ENCODE measurements at regions not wholly inside any gene's neighbourhood (a gene's known extent, or its start where the extent isn't known, plus 50 kb on each side); places are given as distances from the start of the nearest gene placed in this dataset.
A peak's percentile ranks its signal among the peaks of the same experiment; 100 is the strongest.
"Not testable (repeated sequence)": the region's sequence is repeated elsewhere in the genome, so short reads cannot be mapped to it uniquely, and the experiment has no call there.

GRCh38 chr5:42989190-42989589 is 50.9 kb downstream of the ANXA2R start:
- 86 to 88% methylated on average over 1 of the region's 1 CpG for WGBS, 2 donors
- H3K4me1 ChIP-seq (ENCODE audit: control insufficient read depth in 2 of 2, insufficient read depth in 2 of 2, low read length in 1 of 2), result peaks cover 0 to 4% of the 10 kb centered on the region in 2 donors
- peaks cover 0 to 10% of the 10 kb centered on the region in 2 donors for H3K9me3 ChIP-seq (ENCODE audit: control insufficient read depth in 2 of 2, insufficient read depth in 1 of 2, low read depth in 1 of 2, low read length in 1 of 2)
- no peaks in the 10 kb centered on the region for H3K36me3 ChIP-seq (ENCODE audit: control insufficient read depth in 2 of 2, insufficient read depth in 2 of 2, low read length in 1 of 2)
- no peak overlapping the region for H3K4me3 ChIP-seq (ENCODE audit: low read depth in 1 of 2, low read length in 2 of 2)
- peaks cover 3 to 11% of the 10 kb centered on the region in 2 donors for H3K27me3 ChIP-seq (ENCODE audit: control insufficient read depth in 1 of 2, insufficient read depth in 2 of 2, low read length in 2 of 2)
- H3K27ac ChIP-seq (ENCODE audit: low read depth in 2 of 2, low read length in 1 of 2), result no peak overlapping the region

- 89 to 93% methylated on average over 2 of the region's 2 CpGs for WGBS, 2 donors
- Histone ChIP-seq H3K27me3 (ENCODE audit: control insufficient read depth in 1 of 2, insufficient read depth in 2 of 2, low read length in 2 of 2) (peaks cover 3 to 11% of the 10 kb centered on the region in 2 donors), H3K36me3 (ENCODE audit: control insufficient read depth in 2 of 2, insufficient read depth in 2 of 2, low read length in 1 of 2) (no peaks in the 10 kb centered on the region), H3K4me1 (ENCODE audit: control insufficient read depth in 2 of 2, insufficient read depth in 2 of 2, low read length in 1 of 2) (peaks cover 0 to 5% of the 10 kb centered on the region in 2 donors), H3K9me3 (ENCODE audit: control insufficient read depth in 2 of 2, insufficient read depth in 1 of 2, low read depth in 1 of 2, low read length in 1 of 2) (peaks cover 0 to 7% of the 10 kb centered on the region in 2 donors), H3K4me3 (ENCODE audit: low read depth in 1 of 2, low read length in 2 of 2) (no peak overlapping the region), H3K27ac (ENCODE audit: low read depth in 2 of 2, low read length in 1 of 2) (no peak overlapping the region)
Observed at GRCh38 chr5:42988568-42988967, 51.6 kb downstream of the ANXA2R start.

DNA sequence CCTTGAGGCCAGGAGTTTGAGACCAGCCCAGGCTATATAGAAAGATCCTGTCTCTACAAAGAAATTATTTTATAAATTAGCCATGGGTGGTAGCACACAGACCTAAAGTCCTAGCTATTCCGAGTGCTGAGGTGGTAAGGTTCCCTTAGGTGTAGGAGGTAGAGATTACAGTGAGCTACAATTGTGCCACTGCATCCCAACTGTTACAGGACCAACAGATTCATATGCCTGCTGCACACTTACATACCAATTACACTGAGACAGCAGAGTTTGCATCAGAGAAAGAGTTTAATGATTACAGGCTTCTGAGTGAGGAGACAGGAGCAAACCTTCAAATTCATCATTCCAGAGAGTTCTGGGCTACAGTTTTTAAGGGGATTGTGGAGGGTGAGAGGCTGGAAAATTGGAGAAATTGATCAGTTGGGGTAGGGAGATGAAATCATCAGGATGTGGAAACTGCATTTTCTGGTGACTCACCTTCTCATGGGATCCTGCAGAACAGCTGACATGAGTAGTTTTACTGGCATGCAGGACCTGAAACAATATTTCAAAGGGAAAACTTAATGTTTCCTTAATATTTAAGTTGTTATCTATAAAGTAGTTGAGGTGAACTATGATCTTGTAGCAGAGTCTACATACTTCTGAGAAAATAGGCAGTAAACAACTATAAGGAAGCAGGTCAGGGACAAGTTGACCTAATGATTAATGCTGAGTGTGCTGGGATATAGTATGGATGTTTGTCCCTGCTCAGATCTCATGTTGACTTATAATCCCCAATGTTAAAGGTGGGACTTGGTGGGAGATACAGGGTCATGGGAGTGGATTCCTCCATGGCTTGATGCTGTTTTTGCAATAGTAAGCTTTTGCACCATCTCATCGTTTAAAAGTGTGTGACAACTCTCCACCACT is 54.7 kb downstream of the ANXA2R start:
- Histone ChIP-seq H3K4me1 (ENCODE audit: control insufficient read depth in 2 of 2, insufficient read depth in 2 of 2, low read length in 1 of 2) (peaks cover 0 to 3% of the 10 kb centered on the region in 2 donors), H3K27ac (ENCODE audit: low read depth in 2 of 2, low read length in 1 of 2) (peak overlapping the region; percentile 6 to 81), H3K27me3 (ENCODE audit: control insufficient read depth in 1 of 2, insufficient read depth in 2 of 2, low read length in 2 of 2) (no peaks in the 10 kb centered on the region), H3K36me3 (ENCODE audit: control insufficient read depth in 2 of 2, insufficient read depth in 2 of 2, low read length in 1 of 2) (no peaks in the 10 kb centered on the region), H3K4me3 (ENCODE audit: low read depth in 1 of 2, low read length in 2 of 2) (no peak overlapping the region), H3K9me3 (ENCODE audit: control insufficient read depth in 2 of 2, insufficient read depth in 1 of 2, low read depth in 1 of 2, low read length in 1 of 2) (no peaks in the 10 kb centered on the region)
- 83 to 87% methylated on average over 2 of the region's 2 CpGs for WGBS, 2 donors

- H3K27me3 ChIP-seq (ENCODE audit: control insufficient read depth in 1 of 2, insufficient read depth in 2 of 2, low read length in 2 of 2), result no peaks in the 10 kb centered on the region
- peaks cover 0 to 3% of the 10 kb centered on the region in 2 donors for H3K4me1 ChIP-seq (ENCODE audit: control insufficient read depth in 2 of 2, insufficient read depth in 2 of 2, low read length in 1 of 2)
- no peaks in the 10 kb centered on the region for H3K9me3 ChIP-seq (ENCODE audit: control insufficient read depth in 2 of 2, insufficient read depth in 1 of 2, low read depth in 1 of 2, low read length in 1 of 2)
- H3K36me3 ChIP-seq (ENCODE audit: control insufficient read depth in 2 of 2, insufficient read depth in 2 of 2, low read length in 1 of 2), result no peaks in the 10 kb centered on the region
- H3K4me3 ChIP-seq (ENCODE audit: low read depth in 1 of 2, low read length in 2 of 2), result no peak overlapping the region
- peak overlapping the region in 1 of 2 donors; percentile 29 for H3K27ac ChIP-seq (ENCODE audit: low read depth in 2 of 2, low read length in 1 of 2)
Observed at GRCh38 chr5:42984307-42984706, 55.8 kb downstream of the ANXA2R start.

GRCh38 chr5:42982107-42982622 is 58.0 kb downstream of the ANXA2R start:
- Histone ChIP-seq H3K4me1 (ENCODE audit: control insufficient read depth in 2 of 2, insufficient read depth in 2 of 2, low read length in 1 of 2) (peaks cover 0 to 3% of the 10 kb centered on the region in 2 donors), H3K9me3 (ENCODE audit: control insufficient read depth in 2 of 2, insufficient read depth in 1 of 2, low read depth in 1 of 2, low read length in 1 of 2) (no peaks in the 10 kb centered on the region), H3K4me3 (ENCODE audit: low read depth in 1 of 2, low read length in 2 of 2) (no peak overlapping the region), H3K27me3 (ENCODE audit: control insufficient read depth in 1 of 2, insufficient read depth in 2 of 2, low read length in 2 of 2) (no peaks in the 10 kb centered on the region), H3K36me3 (ENCODE audit: control insufficient read depth in 2 of 2, insufficient read depth in 2 of 2, low read length in 1 of 2) (no peaks in the 10 kb centered on the region), H3K27ac (ENCODE audit: low read depth in 2 of 2, low read length in 1 of 2) (no peak overlapping the region)
- WGBS, 2 donors, result 31 to 38% methylated on average over 6 to 7 of the region's 7 CpGs

DNA sequence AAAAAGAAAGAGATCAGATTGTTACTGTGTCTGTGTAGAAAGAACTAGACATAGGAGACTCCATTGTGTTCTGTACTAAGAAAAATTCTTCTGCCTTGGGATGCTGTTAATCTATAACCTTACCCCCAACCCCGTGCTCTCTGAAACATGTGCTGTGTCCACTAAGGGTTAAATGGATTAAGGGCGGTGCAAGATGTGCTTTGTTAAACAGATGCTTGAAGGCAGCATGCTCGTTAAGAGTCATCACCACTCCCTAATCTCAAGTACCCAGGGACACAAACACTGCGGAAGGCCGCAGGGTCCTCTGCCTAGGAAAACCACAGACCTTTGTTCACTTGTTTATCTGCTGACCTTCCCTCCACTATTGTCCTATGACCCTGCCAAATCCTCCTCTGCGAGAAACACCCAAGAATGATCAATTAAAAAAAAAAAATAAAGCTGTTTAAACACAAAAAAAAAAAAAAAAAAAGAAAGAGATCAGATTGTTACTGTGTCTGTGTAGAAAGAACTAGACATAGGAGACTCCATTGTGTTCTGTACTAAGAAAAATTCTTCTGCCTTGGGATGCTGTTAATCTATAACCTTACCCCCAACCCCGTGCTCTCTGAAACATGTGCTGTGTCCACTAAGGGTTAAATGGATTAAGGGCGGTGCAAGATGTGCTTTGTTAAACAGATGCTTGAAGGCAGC is 58.6 kb downstream of the ANXA2R start:
- H3K36me3 ChIP-seq (ENCODE audit: control insufficient read depth in 2 of 2, insufficient read depth in 2 of 2, low read length in 1 of 2), result not testable (repeated sequence)
- WGBS, 2 donors, result no CpG with 5 or more reads among the region's 8 CpGs

DNA sequence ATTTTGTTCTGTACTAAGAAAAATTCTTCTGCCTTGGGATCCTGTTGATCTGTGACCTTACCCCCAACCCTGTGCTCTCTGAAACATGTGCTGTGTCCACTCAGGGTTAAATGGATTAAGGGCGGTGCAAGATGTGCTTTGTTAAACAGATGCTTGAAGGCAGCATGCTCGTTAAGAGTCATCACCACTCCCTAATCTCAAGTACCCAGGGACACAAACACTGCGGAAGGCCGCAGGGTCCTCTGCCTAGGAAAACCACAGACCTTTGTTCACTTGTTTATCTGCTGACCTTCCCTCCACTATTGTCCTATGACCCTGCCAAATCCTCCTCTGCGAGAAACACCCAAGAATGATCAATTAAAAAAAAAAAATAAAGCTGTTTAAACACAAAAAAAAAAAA is 59.1 kb downstream of the ANXA2R start:
- H3K27me3 ChIP-seq (ENCODE audit: control insufficient read depth in 1 of 2, insufficient read depth in 2 of 2, low read length in 2 of 2); H3K27ac ChIP-seq (ENCODE audit: low read depth in 2 of 2, low read length in 1 of 2); H3K36me3 ChIP-seq (ENCODE audit: control insufficient read depth in 2 of 2, insufficient read depth in 2 of 2, low read length in 1 of 2); H3K4me1 ChIP-seq (ENCODE audit: control insufficient read depth in 2 of 2, insufficient read depth in 2 of 2, low read length in 1 of 2); H3K9me3 ChIP-seq (ENCODE audit: control insufficient read depth in 2 of 2, insufficient read depth in 1 of 2, low read depth in 1 of 2, low read length in 1 of 2); H3K4me3 ChIP-seq (ENCODE audit: low read depth in 1 of 2, low read length in 2 of 2): not testable (repeated sequence)
- no CpG with 5 or more reads among the region's 5 CpGs for WGBS, 2 donors

More for the DNA sequence above, 58.6 kb downstream of the ANXA2R start:
- H3K9me3 ChIP-seq (ENCODE audit: control insufficient read depth in 2 of 2, insufficient read depth in 1 of 2, low read depth in 1 of 2, low read length in 1 of 2); H3K27me3 ChIP-seq (ENCODE audit: control insufficient read depth in 1 of 2, insufficient read depth in 2 of 2, low read length in 2 of 2); H3K4me1 ChIP-seq (ENCODE audit: control insufficient read depth in 2 of 2, insufficient read depth in 2 of 2, low read length in 1 of 2); H3K27ac ChIP-seq (ENCODE audit: low read depth in 2 of 2, low read length in 1 of 2); H3K4me3 ChIP-seq (ENCODE audit: low read depth in 1 of 2, low read length in 2 of 2): not testable (repeated sequence)

DNA sequence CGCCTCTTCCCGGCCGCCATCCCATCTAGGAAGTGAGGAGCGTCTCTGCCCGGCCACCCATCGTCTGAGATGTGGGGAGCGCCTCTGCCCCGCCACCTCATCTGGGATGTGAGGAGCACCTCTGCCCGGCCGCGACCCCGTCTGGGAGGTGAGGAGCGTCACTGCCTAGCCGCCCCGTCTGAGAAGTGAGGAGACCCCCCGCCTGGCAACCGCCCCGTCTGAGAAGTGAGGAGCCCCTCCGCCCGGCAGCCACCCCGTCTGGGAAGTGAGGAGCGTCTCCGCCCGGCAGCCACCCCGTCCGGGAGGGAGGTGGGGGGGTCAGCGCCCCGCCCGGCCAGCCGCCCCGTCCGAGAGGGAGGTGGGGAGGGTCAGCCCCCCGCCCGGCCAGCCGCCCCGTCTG is 59.7 kb downstream of the ANXA2R start:
- H3K27ac ChIP-seq (ENCODE audit: low read depth in 2 of 2, low read length in 1 of 2); H3K4me3 ChIP-seq (ENCODE audit: low read depth in 1 of 2, low read length in 2 of 2); H3K27me3 ChIP-seq (ENCODE audit: control insufficient read depth in 1 of 2, insufficient read depth in 2 of 2, low read length in 2 of 2); H3K4me1 ChIP-seq (ENCODE audit: control insufficient read depth in 2 of 2, insufficient read depth in 2 of 2, low read length in 1 of 2); H3K36me3 ChIP-seq (ENCODE audit: control insufficient read depth in 2 of 2, insufficient read depth in 2 of 2, low read length in 1 of 2); H3K9me3 ChIP-seq (ENCODE audit: control insufficient read depth in 2 of 2, insufficient read depth in 1 of 2, low read depth in 1 of 2, low read length in 1 of 2): not testable (repeated sequence)
- WGBS, 2 donors, result 95 to 97% methylated on average over 14 to 34 of the region's 36 CpGs

- 96 to 98% methylated on average over 26 to 34 of the region's 34 CpGs for WGBS, 2 donors
- H3K4me3 ChIP-seq (ENCODE audit: low read depth in 1 of 2, low read length in 2 of 2), result not testable (repeated sequence)
Observed at GRCh38 chr5:42979242-42979641, 60.9 kb downstream of the ANXA2R start.

More at GRCh38 chr5:42979242-42979641, 60.9 kb downstream of the ANXA2R start:
- not testable (repeated sequence) for H3K9me3 ChIP-seq (ENCODE audit: control insufficient read depth in 2 of 2, insufficient read depth in 1 of 2, low read depth in 1 of 2, low read length in 1 of 2); H3K27ac ChIP-seq (ENCODE audit: low read depth in 2 of 2, low read length in 1 of 2); H3K4me1 ChIP-seq (ENCODE audit: control insufficient read depth in 2 of 2, insufficient read depth in 2 of 2, low read length in 1 of 2); H3K27me3 ChIP-seq (ENCODE audit: control insufficient read depth in 1 of 2, insufficient read depth in 2 of 2, low read length in 2 of 2); H3K36me3 ChIP-seq (ENCODE audit: control insufficient read depth in 2 of 2, insufficient read depth in 2 of 2, low read length in 1 of 2)

All from esophagus (tissue), 2 donors.